OCI-LY1 (cell line): ENCODE measurements at regions not wholly inside any gene's neighbourhood (a gene's known extent, or its start where the extent isn't known, plus 50 kb on each side); places are given as distances from the start of the nearest gene placed in this dataset.

Experiments used
- H2AFZ ChIP-seq: fragments of 200-600 bp; sonication (generic), shearing (Covaris generic); 2 replicates; pipeline ENCODE4 v1.6.0; 2014; ENCODE audit warnings: antibody characterized with exemption, mild to moderate bottlenecking, low read length
- H3F3A ChIP-seq: fragments of 200-600 bp; sonication (generic), shearing (Covaris generic); 2 replicates; pipeline ENCODE4 v1.6.0; 2014; ENCODE audit warnings: mild to moderate bottlenecking, antibody characterized with exemption, low read length, moderate library complexity; ENCODE audit not compliant: insufficient read depth
- H3K27ac ChIP-seq: fragments of 200-600 bp; sonication (generic); 2 replicates; pipeline ENCODE4 v1.5.1; 2014; ENCODE audit warnings: low read length, mixed run types, mild to moderate bottlenecking, low read depth; ENCODE audit not compliant: poor library complexity, severe bottlenecking
- H3K27me3 ChIP-seq: fragments of 200-600 bp; sonication (generic); 2 replicates; pipeline ENCODE4 v1.6.0; 2014; ENCODE audit warnings: antibody characterized with exemption, mild to moderate bottlenecking, low read length, moderate library complexity; ENCODE audit not compliant: insufficient read depth
- H3K36me3 ChIP-seq: fragments of 200-600 bp; sonication (generic); 2 replicates; pipeline ENCODE4 v1.6.1; 2014; ENCODE audit warnings: mild to moderate bottlenecking, antibody characterized with exemption, low read length, moderate library complexity, mixed read lengths; ENCODE audit not compliant: insufficient read depth
- H3K4me1 ChIP-seq: fragments of 200-600 bp; sonication (generic); 2 replicates; pipeline ENCODE4 v1.5.1; 2014; ENCODE audit warnings: mild to moderate bottlenecking, low read length, moderate library complexity; ENCODE audit not compliant: insufficient read depth, severe bottlenecking
- H3K4me2 ChIP-seq: fragments of 200-600 bp; sonication (generic), shearing (Covaris generic); 2 replicates; pipeline ENCODE4 v1.6.1; 2014; ENCODE audit warnings: low read length
- H3K4me3 ChIP-seq: fragments of 200-600 bp; sonication (generic); 2 replicates; pipeline ENCODE4 v1.5.1; 2014; ENCODE audit warnings: low read length, low read depth, mild to moderate bottlenecking, mixed read lengths; ENCODE audit not compliant: poor library complexity, severe bottlenecking
- H3K79me2 ChIP-seq: fragments of 200-600 bp; shearing (Covaris generic); 2 replicates; pipeline ENCODE4 v1.6.1; 2016; ENCODE audit warnings: mixed run types, low read length, mixed read lengths; ENCODE audit not compliant: insufficient read depth
- H3K9ac ChIP-seq: fragments of 200-600 bp; sonication (generic), shearing (Covaris generic); 2 replicates; pipeline ENCODE4 v1.6.1; 2014; ENCODE audit warnings: mild to moderate bottlenecking, low read length, mixed read lengths
- H3K9me2 ChIP-seq: fragments of 200-600 bp; sonication (generic), shearing (Covaris generic); 2 replicates; pipeline ENCODE4 v1.6.1; 2014; ENCODE audit warnings: low read depth, mild to moderate bottlenecking, low read length, mixed read lengths
- H3K9me3 ChIP-seq: fragments of 200-600 bp; shearing (Covaris generic); 2 replicates; pipeline ENCODE4 v1.6.1; 2014; ENCODE audit warnings: low read length, mixed read lengths
- H4K20me1 ChIP-seq: fragments of 200-600 bp; sonication (generic), shearing (Covaris generic); 2 replicates; pipeline ENCODE4 v1.6.0; 2016; ENCODE audit warnings: mild to moderate bottlenecking, low read length; ENCODE audit not compliant: insufficient read depth
- CTCF ChIP-seq: fragments of 200-600 bp; sonication (generic), shearing (Covaris generic); IDR thresholded peaks from 2 replicates; pipeline ENCODE4 v1.5.1; 2017; ENCODE audit warnings: mild to moderate bottlenecking, antibody characterized with exemption, low read length, moderate library complexity, mixed read lengths
- EZH2 ChIP-seq: fragments of 200-600 bp; sonication (generic), shearing (Covaris generic); IDR thresholded peaks from 2 replicates; pipeline ENCODE4 v1.8.0; 2017; ENCODE audit warnings: borderline replicate concordance, mixed run types, mild to moderate bottlenecking, antibody characterized with exemption, low read length, moderate library complexity, mixed read lengths

DNA sequence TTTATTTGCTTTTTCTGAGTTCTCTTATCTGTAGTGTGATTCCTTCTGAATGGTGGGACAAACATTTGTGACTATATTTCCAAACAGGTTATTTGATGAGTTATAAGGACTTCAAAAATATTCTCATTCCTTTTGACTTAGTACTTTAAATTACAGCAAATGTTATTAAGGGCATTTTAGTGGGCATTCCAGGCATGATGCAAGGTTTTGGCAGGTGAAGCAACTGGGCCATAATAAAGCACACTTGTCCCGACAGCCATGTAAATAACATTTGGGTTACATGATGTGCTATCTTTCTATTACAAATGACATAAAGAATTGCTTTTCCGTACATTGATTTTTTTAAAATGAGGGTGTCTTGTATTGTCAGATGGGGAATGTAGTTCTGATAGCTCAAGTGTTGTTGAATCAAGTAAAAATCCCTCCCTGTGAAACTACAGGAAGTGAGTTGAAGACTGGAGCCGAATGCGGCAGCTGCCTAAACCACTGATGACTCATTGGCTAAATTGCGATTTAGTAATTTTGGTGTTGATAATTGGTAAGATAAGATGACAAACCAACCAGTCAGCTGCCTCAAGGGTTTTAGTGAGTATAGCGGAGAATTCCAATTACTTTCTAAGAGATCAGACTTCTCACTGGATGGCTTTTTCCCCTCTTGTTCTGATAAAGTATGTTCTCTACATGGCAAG is 231.3 kb upstream of the NPY start:
- H3K27ac ChIP-seq, result no peak overlapping the region
- no peak overlapping the region for H3K4me3 ChIP-seq
- H2AFZ ChIP-seq, result no peak overlapping the region
- no peaks in the 10 kb centered on the region for H3K36me3 ChIP-seq
- H3K9me3 ChIP-seq, result no peaks in the 10 kb centered on the region
- no peaks in the 10 kb centered on the region for H4K20me1 ChIP-seq
- H3K27me3 ChIP-seq, result no peaks in the 10 kb centered on the region
- no peaks in the 10 kb centered on the region for H3F3A ChIP-seq
- no peak overlapping the region for H3K9ac ChIP-seq
- no peaks in the 10 kb centered on the region for H3K4me1 ChIP-seq
- H3K4me2 ChIP-seq, result no peak overlapping the region
- no peaks in the 10 kb centered on the region for H3K9me2 ChIP-seq
- no peaks in the 10 kb centered on the region for H3K79me2 ChIP-seq
- TF ChIP-seq CTCF (no peak), EZH2 (no peak)

- no peaks in the 10 kb centered on the region for H3K4me1 ChIP-seq
- H3K36me3 ChIP-seq, result no peaks in the 10 kb centered on the region
- TF ChIP-seq CTCF, result no peak
- no peak for TF ChIP-seq EZH2
- H4K20me1 ChIP-seq, result no peaks in the 10 kb centered on the region
- no peaks in the 10 kb centered on the region for H3K27me3 ChIP-seq
- H3K9ac ChIP-seq, result no peak overlapping the region
- H2AFZ ChIP-seq, result no peak overlapping the region
- no peak overlapping the region for H3K4me3 ChIP-seq
- H3K9me3 ChIP-seq, result no peaks in the 10 kb centered on the region
- H3K4me2 ChIP-seq, result no peak overlapping the region
- no peaks in the 10 kb centered on the region for H3F3A ChIP-seq
- H3K79me2 ChIP-seq, result no peaks in the 10 kb centered on the region
- no peaks in the 10 kb centered on the region for H3K9me2 ChIP-seq
- H3K27ac ChIP-seq, result no peak overlapping the region
Measured at GRCh38 chr7:24054236-24054635, 229.8 kb upstream of the NPY start.

GRCh38 chr7:24057243-24057642 is 226.7 kb upstream of the NPY start:
- TF ChIP-seq EZH2 (no peak), CTCF (peak; percentile 65)

More at GRCh38 chr7:24057243-24057642, 226.7 kb upstream of the NPY start:
- Histone ChIP-seq H3K9me3 (no peaks in the 10 kb centered on the region), H3K27me3 (no peaks in the 10 kb centered on the region), H3K9ac (no peak overlapping the region), H3K4me1 (no peaks in the 10 kb centered on the region), H3K79me2 (no peaks in the 10 kb centered on the region), H3K4me3 (no peak overlapping the region), H3K36me3 (no peaks in the 10 kb centered on the region), H4K20me1 (no peaks in the 10 kb centered on the region), H2AFZ (no peak overlapping the region), H3K9me2 (no peaks in the 10 kb centered on the region), H3K4me2 (no peak overlapping the region), H3K27ac (no peak overlapping the region), H3F3A (no peaks in the 10 kb centered on the region)
